ENCODE measurements at regions not wholly inside any gene's neighbourhood (a gene's known extent, or its start where the extent isn't known, plus 50 kb on each side); places are given as distances from the start of the nearest gene placed in this dataset.
"Not testable (repeated sequence)": the region's sequence is repeated elsewhere in the genome, so short reads cannot be mapped to it uniquely, and the experiment has no call there.

DNA sequence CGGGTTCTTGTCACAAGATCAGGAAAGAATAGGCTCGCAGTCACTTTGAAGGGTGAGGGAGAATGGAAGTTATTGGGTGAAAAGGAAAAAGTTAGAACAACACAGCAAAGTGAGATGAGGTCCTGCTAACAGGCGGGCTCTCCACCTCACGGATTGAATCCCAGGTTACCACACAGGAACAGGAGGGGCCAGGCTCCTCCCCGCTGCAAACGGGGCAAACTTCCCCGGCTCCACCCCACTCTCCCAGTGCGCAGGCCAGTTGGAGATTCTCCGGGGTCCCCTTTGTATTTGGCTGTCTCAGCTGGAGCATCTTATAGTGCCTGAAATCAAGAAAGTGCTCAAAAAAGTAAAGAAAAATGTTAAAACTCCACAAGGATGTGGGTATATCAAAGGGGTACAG, 78.3 kb upstream of the IPO5 start:
- DNase-seq: no peak

DNA sequence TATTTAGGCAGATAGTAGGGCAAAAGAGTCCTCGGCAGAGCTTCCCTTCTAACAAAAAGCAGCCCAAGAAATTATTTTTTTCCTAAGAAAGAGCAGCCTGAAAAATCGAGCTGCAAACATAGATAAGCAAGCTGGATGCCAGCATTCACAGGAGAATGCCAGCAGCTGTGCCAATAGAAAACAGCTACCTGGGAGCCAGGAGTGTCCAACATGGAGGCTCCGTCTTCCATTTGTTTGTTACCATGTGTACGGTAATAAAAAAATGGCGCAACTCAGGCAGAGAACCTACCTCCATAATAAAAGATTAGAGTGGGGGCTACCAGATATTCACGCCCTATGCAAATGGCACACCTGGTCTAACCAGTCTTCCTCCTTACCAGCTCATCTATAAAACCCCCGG, 77.6 kb upstream of the IPO5 start:
- DNase-seq: no peak

DNA sequence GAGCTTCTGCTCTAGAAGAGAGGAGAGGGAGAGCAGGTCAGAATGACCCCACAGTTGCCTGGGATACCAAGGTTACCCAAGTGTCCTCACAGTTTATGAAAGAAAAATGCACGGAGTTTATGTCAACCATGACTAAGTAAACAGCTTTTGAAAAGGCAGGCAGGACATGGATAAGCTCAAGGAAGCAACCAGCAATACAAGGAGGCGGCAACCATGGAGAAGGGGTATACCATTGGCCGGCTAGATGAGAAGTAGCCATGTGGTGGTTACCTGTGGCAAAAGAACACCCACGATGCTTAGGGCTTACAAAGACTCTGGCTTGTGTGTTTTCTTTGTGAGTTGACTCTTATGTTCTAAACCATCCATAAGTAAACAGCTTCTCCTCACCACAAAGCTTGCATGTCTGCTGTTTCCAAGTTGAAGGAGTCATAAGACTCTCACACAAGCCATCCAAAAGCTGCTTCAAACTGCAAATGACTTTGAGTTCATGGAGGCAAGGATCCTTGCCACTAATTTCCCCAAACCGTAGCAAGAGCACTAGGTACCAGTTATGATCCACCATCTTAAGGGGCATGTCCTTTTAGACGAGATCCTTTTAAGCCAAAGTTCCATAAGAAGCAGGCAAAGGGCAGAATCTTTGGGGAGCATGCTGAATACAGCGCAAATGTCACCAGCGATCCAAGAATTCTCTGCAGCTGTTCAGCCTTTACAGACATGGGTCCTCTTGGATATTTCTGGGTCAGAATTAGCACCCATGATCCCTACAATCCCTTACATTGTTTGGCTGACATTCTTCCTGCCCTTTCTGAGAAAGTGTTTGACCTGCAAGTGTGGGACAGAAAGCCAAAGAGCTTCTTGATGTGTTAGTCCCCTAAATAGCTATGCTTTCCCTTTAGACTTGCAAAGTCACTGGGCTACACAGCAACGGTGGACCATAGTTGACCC, 74.8 kb upstream of the IPO5 start:
- no peak for DNase-seq

DNA sequence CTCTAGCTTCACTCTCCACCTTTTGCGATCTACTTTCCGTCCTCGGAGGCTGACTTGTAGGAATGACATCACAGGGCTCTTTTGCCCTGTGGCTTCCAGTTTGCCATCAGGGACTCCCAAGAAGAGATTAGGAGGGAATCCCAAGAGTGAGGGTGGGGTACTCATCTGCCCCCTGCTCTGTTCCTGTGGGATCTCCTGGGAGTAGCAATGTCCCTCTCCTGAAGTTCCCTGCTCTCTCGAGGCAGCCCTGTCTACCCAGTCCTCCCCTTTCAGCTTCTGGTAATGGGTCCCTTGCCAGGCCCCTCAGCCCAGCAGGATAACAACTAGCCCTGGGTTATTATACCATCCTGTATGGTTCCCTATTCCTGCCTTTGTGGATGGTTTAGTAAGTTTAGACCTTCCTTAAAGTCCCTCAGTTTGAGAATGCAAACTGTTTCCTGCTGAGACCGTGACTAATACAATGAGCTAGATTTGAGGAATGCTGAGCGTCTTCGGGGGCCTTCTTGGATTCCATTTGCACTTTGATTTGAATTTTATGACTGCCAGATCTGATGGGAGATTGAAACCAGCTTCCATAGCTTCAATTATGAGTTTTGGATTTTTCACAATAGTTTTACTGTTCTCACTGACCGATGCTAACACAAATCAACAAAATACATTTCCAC, 73.7 kb upstream of the IPO5 start:
- peak; percentile 77 to 90 (median 85) for DNase-seq

DNA sequence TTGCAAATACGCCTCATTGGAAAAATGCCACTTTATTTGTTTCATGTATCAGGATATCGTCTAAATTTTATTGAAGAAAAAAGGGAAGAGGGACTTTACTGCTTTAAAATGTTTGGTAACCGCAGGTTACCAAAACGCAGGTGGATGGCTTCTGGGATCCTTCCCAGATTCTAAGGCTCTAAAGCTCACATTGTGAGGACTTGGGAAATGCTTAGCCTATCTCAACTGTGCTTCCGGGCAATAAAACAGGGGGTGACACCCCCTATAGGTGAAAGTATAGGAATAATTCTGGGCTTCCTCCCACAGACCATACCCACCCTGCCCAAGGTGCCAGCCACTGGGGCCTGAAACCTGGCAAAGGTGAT, 73.2 kb upstream of the IPO5 start:
- DNase-seq: no peak

DNA sequence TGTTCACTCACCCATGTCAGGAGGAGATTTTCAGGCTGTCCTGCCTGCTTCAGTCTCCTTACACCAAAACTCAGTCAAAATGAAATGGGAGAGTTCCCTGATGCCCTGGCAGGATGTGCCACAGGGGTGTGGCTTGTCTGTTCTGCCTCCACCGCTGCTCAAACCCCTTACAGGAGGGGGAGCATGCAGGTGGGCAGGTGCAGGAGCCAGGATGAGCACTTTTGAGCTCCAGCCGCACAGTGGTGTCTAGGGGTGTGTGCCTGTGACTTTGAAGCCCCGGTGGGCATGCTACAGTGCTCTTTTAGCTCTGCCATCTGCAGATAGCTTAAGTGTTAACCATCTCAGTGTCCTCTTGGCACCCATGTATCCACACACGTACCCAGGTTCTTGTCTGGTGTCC, 71.9 kb upstream of the IPO5 start:
- DNase-seq: no peak

DNA sequence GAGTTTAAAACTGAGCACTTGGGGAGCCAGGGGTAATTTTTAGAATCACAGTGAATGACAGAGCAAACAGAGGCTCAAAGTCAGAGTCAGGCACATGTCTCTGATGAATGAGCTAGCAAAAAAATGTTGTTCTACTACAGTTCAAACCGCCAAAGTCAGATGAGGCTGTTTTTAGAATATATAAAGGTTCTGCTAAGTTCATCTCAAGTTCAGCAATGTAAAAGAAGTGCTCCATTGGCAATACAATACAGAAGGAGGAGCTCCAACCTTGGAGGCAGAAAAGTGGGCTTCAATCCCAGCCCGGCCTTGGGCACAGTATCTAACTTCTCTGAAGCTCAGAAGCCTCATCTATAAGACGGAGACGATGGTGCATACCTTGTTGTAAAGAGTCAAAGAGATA, 70.1 kb upstream of the IPO5 start:
- DNase-seq: peak; percentile 45 to 72 (median 49)

DNA sequence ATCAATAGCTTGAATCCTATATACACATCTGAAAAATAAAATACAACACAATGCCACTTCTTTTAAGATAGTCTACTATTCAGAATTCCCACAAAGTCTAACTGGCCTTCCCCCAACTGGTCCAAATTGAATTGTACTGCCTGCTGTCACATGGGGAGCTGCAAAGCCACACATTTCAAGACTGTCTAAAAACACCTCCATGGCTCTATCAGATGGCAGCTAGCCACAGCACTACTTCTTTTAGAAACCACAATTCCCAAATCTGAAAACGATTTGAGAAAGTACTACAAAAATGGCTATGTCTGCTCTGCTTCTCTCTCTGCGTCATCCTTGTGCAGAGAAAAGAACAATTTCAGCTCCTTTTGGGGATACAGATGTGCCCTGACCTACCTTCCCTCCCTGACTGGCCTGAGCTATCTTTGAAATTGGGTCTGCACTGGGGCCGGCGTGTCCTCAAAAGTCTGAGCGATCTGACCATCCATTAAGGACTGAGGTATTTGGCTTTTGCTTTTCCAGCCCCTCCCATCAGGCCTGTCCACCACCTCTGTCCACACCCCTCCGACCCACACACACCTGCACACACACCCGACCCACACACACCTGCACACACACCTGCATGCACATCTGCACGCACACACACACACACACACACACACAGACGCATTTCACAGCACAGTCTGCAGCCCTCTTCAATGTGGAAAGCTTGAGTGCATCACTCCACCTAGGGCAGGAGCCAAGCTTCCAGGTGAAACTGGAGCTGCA, 68.6 kb upstream of the IPO5 start:
- DNase-seq: peak in 1 of 3 donors; percentile 16

DNA sequence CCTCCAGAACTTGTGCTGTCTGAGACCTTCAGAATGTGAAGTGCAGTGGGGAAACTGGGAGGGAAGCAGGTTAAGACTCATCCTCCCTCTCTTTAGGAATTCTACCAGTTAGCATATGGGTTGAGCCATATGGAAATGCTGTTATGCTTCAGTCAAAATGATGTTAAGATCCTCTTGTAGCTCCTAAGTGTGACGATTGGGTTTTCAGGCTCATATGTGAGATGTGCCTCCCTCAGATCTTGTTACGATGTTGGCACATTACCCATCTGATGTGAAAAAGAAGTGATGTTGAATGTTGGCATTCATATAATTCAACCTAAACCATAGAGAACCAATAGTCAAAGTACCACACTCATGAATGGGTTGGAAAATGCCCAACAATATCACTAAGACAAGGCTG, 67.8 kb upstream of the IPO5 start:
- DNase-seq: no peak

DNA sequence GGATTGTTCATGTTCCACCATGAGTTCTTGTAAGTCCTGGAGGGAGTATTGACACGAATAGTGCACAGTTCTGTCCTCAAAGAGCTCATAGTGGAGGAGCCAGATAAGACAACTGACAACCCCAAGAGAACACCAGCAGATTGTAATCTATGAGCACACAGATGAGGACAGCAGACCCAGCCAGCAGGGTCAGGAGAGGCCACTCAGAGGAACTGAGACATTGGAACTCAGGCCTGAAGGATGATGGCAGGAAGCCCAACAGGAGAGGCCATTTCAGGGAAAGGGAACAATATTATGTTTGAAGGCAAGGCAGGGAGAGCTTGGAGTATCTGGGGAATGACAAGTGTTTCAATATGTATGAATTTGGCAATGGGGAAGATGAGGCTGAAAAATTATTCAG, 63.7 kb upstream of the IPO5 start:
- peak; percentile 78 to 95 (median 91) for DNase-seq

DNA sequence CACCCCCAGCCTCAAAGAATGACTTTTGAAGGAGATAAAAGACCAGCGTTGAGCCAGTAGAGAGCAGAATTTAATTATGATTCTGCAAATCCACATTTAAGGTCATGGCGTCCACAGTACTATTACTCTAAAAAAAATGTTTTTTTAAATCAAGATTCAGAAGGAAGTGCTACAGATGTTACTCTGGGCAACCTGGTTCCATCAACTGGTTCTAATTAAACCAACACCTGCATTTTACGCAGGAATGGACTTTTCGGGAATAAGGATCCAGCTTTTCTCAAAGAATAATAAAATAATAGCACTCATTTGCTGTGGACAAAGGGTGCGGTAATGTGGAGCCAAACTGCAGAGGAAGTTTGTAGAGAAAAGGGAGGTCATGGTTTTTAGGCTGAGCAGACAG, 62.9 kb upstream of the IPO5 start:
- DNase-seq: peak in 2 of 3 donors; percentile 52 to 57

DNA sequence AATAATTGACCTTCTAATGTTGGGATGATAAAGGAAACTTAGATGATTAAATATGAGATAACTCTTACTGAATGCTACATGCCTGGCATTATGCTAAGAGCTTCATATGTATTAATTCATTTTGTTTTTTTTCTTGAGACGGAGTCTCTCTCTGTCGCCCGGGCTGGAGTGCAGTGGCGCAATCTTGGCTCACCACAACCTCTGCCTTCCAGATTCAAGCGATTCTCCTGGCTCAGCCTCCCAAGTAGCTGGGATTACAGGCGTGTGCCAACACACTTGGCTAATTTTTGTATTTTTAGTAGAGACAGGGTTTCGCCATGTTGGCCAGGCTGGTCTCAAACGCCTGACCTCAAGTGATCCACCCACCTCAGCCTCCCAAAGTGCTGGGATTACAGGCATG, 61.5 kb upstream of the IPO5 start:
- not testable (repeated sequence) for DNase-seq

DNA sequence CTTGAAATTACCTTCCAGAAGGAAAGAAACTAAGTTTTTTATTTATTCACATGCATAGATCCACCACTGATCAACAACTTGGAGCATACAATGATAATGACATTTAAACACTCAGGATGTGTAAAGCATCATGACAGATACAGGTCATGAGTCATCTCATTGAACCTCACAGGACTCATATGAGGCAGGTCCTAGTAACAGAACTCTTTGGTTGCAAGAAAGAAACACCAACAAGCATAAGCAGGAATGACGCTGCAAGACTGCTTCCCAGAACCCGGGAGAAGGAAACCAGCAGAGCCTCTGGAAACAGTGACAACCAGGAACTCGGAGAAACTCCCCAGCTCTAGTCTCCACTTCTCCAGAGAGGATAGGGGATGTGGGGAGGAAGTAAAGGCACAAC, 60.8 kb upstream of the IPO5 start:
- no peak for DNase-seq

DNA sequence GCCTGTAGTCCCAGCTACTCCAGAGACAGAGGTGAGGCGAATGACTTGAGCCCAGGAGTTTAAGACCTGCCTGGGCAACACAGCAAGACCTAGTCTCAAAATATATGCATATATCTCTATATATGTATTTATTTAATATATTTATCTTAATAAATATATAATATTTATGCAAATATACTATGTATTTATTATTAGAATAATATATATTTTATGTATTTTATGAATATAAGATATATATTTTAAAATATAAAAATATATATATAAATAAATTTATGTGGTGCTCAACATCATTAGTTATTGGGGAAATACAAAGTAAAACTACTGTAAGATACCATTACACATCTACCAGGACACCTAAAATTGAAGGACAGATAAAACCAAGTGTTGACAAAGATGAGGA, 58.1 kb upstream of the IPO5 start:
- DNase-seq: no peak

DNA sequence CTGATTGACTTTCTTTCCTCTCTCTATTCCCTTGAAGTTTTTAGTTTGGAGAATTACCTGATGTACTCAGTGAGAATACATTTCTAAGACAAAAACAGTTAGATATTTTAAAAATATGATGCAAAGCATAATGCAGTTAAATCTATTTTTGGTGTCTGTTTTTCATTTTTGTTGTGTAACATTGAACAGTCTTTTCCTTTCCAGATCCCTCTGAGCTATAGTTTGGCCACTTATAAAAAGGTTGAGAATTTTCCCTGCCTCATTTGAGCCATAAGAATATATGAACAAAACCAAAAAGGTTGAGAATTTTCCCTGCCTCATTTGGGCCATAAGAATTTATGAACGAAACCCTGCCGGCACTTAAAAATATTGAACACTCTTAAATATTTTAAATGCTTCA, 57.0 kb upstream of the IPO5 start:
- DNase-seq: peak in 1 of 3 donors; percentile 66

DNA sequence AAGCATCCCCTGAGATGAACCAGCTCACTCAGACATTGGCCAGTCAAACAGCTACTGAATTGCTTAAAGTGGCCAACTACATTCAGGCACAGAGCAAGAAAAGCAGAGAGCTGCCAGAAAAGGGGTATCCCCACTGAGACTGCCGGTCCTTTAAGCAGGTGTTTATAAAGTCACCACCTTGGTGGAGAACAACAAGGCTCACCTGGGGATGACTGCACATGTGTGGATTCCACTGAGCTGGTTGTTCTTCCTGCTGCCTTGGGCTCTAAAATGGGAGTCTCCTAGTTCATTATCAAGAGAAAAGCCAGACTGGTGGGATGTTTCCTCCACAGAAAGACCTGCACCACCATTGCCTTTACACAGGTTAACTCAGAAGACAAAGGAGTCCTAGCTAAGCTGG, 51.8 kb upstream of the IPO5 start:
- no peak for DNase-seq
